HUES64 (cell line): ENCODE measurements at regions not wholly inside any gene's neighbourhood (a gene's known extent, or its start where the extent isn't known, plus 50 kb on each side); places are given as distances from the start of the nearest gene placed in this dataset.

Experiments used
- H3K27ac ChIP-seq: 2 replicates; pipeline ENCODE4 v1.7.0; 2013; ENCODE audit warnings: low read depth, low read length, inconsistent platforms
- H3K27me3 ChIP-seq: 2 replicates; pipeline ENCODE4 v1.6.1; 2013; ENCODE audit warnings: mild to moderate bottlenecking, low read length; ENCODE audit not compliant: insufficient read depth
- H3K36me3 ChIP-seq: 2 replicates; pipeline ENCODE4 v1.6.1; 2013; ENCODE audit warnings: mild to moderate bottlenecking, low read length; ENCODE audit not compliant: insufficient read depth
- H3K4me1 ChIP-seq: 2 replicates; pipeline ENCODE4 v1.6.1; 2013; ENCODE audit warnings: mild to moderate bottlenecking, low read length, moderate library complexity; ENCODE audit not compliant: insufficient read depth
- H3K4me3 ChIP-seq: 2 replicates; pipeline ENCODE4 v1.5.1; 2013; ENCODE audit warnings: mild to moderate bottlenecking, low read length, moderate library complexity
- H3K9ac ChIP-seq: 2 replicates; pipeline ENCODE4 v1.6.1; 2013; ENCODE audit warnings: mild to moderate bottlenecking, low read depth, low read length
- H3K9me3 ChIP-seq: 2 replicates; pipeline ENCODE4 v1.6.1; 2013; ENCODE audit warnings: low read depth, low read length; ENCODE audit not compliant: insufficient read depth
- WGBS: fragments of 150-250, 120-280 bp; methylation state at CpG from one replicate; pipeline ENCODE4 v1.1.7; 2013; ENCODE audit warnings: missing lambda C conversion rate; 5-methylcytosine and 5-hydroxymethylcytosine counted together

DNA sequence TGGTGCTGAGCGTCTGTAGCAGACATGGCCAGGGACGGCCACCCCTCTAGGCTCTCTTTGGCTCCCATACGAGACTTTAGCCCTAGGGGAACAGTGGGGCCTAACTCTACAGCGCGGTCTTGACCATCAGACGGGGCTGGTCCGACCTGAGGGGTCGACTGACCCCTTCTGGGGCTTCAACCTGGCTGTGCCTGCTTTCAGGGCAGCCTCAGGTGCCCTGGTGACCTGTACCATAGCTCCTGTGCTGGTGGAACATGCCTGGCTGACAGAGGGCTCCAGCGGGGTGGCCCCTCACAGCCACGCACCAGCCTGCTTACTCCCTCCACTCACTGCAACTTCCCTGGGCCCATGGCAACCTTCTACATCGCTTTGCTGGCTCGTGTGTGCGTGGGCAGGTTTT is 423.4 kb upstream of the SEMA6A start:
- H3K9me3 ChIP-seq = peaks cover 6% of the 10 kb centered on the region
- no peaks in the 10 kb centered on the region for H3K27me3 ChIP-seq
- no peaks in the 10 kb centered on the region for H3K36me3 ChIP-seq
- no peak overlapping the region for H3K9ac ChIP-seq
- WGBS = 94% methylated on average over 13 of the region's 13 CpGs
- no peak overlapping the region for H3K4me3 ChIP-seq
- no peaks in the 10 kb centered on the region for H3K4me1 ChIP-seq
- H3K27ac ChIP-seq = no peak overlapping the region

DNA sequence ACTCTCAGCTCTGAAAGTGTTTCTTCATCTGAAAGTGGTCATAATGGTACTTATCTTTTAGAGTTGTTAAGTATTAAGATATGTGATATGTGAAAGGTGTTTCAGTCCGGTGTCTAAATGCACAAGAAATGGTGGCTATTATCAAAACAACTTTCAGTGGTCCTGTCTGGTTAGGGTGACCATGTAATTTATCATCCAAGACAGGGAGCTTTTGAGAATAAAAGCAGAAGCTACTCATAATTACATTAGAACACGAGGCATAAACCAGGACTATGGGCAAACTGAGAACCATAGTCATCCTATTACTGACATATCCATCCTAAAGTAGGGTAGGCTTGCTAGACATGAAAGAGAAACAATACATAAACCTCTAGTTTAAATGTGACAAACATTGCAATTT is 418.1 kb upstream of the SEMA6A start:
- H3K27ac ChIP-seq = no peak overlapping the region

DNA sequence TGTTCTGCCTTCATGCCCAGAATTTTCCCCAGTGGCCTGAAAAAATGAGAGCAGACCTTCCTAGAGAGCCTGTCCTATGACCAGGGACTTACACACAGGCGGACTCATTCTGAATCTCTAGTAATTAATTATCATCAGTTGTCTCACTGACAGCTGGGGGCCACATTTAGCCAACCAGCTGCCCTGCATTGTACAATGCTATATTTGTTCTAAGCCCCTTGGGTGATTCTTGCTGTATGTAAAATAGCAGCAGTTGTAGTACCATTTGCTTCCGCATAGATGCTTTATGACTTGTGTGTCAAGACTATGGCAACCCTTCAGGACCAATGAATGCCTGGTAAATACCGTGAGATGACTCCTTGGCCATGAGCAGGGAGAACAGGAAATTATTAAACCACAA is 415.4 kb upstream of the SEMA6A start:
- no peak overlapping the region for H3K4me3 ChIP-seq
- no peaks in the 10 kb centered on the region for H3K27me3 ChIP-seq
- no peaks in the 10 kb centered on the region for H3K4me1 ChIP-seq
- H3K9ac ChIP-seq = no peak overlapping the region
- WGBS = 88% methylated on average over 3 of the region's 3 CpGs
- no peaks in the 10 kb centered on the region for H3K36me3 ChIP-seq
- H3K9me3 ChIP-seq = peaks cover 4% of the 10 kb centered on the region; the same call in 1 of the 2 replicates
- no peak overlapping the region for H3K27ac ChIP-seq

More for the DNA sequence above, 418.1 kb upstream of the SEMA6A start:
- Histone ChIP-seq H3K9me3 (no peaks in the 10 kb centered on the region), H3K4me1 (no peaks in the 10 kb centered on the region), H3K36me3 (no peaks in the 10 kb centered on the region), H3K4me3 (no peak overlapping the region), H3K27me3 (no peaks in the 10 kb centered on the region), H3K9ac (no peak overlapping the region)
- WGBS = 94% methylated on average over 2 of the region's 2 CpGs

DNA sequence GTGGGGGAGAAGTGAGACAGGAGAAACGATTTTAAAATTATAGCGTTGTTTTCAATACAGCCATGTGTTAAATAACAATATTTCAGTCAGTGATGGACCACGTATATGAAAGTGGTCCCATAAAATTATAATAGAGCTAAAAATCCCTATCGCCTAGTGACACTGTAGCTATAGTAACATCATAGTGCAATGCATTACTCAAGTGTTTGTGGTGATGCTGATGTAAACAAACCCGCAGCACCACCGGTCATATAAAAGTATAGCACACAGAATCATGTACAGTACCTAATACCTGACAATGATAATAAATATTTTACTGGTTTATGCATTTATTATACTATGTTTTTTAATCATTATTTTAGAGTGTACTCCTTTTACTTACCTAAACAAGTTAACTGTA is 407.4 kb upstream of the SEMA6A start:
- WGBS = 93% methylated on average over 4 of the region's 6 CpGs
- Histone ChIP-seq H3K27ac (no peak overlapping the region), H3K4me1 (no peaks in the 10 kb centered on the region), H3K36me3 (no peaks in the 10 kb centered on the region), H3K27me3 (no peaks in the 10 kb centered on the region), H3K9me3 (peaks cover 4% of the 10 kb centered on the region; the same call in 1 of the 2 replicates), H3K4me3 (no peak overlapping the region), H3K9ac (no peak overlapping the region)

DNA sequence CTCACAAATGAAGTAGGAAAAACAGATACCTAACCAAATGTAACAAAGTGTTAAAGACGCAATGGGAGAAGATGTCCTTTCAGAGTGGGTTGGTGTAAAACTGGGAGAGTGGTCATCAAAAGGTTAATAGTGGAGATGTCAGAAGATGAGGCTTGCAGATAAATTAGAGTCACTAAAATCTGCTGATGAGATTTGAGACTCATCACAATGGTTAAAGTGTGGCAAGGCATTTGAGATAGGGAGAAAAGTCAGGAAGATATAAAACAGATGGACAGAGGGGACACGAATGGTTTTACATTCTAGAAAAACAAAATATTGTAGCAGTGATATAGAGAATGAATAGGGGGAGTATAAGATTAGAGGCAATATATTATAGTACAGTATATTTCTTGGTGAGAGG is 406.0 kb upstream of the SEMA6A start:
- no peak overlapping the region for H3K9ac ChIP-seq

DNA sequence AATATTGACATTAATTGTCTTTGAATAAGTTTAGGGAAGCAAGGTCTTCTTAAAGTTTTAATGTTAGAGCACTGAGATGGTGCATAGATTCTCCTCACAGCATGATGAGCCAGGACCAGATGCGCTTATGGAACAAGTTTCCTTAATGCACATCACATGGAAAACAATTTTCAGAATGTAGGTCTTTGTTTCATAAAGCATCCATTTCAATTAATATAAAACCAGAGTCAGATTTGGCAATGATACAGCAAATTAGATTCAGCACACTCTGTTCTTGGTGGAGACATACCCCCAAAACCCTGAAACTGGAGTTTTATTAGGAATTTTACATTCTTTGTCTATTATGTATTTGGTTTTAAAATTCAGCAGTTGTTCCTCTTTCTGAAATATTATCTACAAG is 402.1 kb upstream of the SEMA6A start:
- Histone ChIP-seq H3K27ac (no peak overlapping the region), H3K4me3 (no peak overlapping the region), H3K9ac (no peak overlapping the region), H3K36me3 (no peaks in the 10 kb centered on the region), H3K9me3 (no peaks in the 10 kb centered on the region), H3K27me3 (no peaks in the 10 kb centered on the region), H3K4me1 (no peaks in the 10 kb centered on the region)
- WGBS = 100% methylated on average over 1 of the region's 1 CpG

More for the DNA sequence above, 406.0 kb upstream of the SEMA6A start:
- Histone ChIP-seq H3K9me3 (no peaks in the 10 kb centered on the region), H3K4me1 (no peaks in the 10 kb centered on the region), H3K27me3 (no peaks in the 10 kb centered on the region), H3K4me3 (no peak overlapping the region), H3K27ac (no peak overlapping the region), H3K36me3 (no peaks in the 10 kb centered on the region)
- 98% methylated on average over 2 of the region's 2 CpGs for WGBS

DNA sequence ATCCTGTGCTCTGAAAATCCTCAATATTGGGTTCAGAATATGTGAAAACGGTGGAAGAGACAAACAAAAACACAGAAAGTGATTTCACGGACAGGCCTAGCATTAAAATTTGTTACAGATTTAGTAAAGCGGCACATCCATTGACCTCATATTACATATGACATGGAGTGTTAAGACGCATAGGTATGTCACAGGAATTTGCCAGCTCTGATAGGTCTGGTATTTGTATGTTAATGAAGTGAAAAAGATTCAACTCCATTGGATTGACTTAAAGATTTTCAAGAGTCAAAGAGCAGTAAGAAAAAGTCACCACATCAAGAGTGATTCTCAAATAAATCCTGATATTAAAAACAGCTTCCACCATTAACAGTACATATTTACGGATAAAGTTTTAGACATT is 396.5 kb upstream of the SEMA6A start:
- WGBS = 68% methylated on average over 4 of the region's 5 CpGs

DNA sequence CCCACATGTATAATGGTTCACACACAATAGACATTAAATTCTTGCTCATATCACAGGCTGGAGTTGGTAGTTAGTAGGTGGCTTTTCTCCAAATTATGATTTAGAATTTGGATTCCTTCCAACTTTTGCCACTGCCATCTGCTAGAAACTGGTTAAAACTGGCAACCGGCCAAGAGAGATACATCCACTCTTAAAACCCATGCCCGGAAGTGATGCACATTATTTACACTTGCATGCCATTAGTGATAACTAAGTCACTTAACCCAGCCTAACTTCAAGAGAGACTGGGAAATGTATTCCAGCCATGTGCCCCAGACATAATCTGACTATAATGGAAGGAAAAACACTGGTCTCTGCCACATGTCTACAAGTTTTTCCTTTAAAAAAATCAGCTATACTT is 395.7 kb upstream of the SEMA6A start:
- Histone ChIP-seq H3K9ac (no peak overlapping the region), H3K4me1 (peaks cover 25% of the 10 kb centered on the region), H3K9me3 (no peaks in the 10 kb centered on the region), H3K4me3 (no peak overlapping the region), H3K27ac (no peak overlapping the region), H3K36me3 (no peaks in the 10 kb centered on the region), H3K27me3 (no peaks in the 10 kb centered on the region)
- WGBS = 90% methylated on average over 2 of the region's 2 CpGs

More for the DNA sequence above, 396.5 kb upstream of the SEMA6A start:
- Histone ChIP-seq H3K9me3 (no peaks in the 10 kb centered on the region), H3K27ac (no peak overlapping the region), H3K9ac (no peak overlapping the region), H3K27me3 (no peaks in the 10 kb centered on the region), H3K4me1 (peaks cover 25% of the 10 kb centered on the region), H3K36me3 (no peaks in the 10 kb centered on the region), H3K4me3 (no peak overlapping the region)

DNA sequence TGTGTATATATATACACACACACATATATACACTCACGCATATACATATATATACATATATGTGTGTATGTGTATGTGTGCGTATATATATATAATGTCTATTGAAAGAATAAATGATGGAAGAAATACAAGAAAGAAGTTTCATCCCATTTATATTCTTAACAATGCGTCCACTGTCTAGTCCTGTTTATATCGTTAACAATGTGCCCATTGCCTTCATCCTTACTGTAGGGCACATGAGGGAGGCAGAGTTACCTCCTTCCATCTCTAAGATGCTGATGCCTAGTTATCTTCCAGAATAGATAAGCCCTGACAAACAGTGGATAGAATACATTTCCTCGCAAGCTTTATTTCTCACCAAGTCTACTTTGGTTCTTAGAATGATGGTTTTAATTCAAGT is 389.8 kb upstream of the SEMA6A start:
- H3K9me3 ChIP-seq = no peaks in the 10 kb centered on the region
- H3K9ac ChIP-seq = no peak overlapping the region
- no peak overlapping the region for H3K27ac ChIP-seq
- H3K4me3 ChIP-seq = no peak overlapping the region
- H3K27me3 ChIP-seq = no peaks in the 10 kb centered on the region
- H3K36me3 ChIP-seq = no peaks in the 10 kb centered on the region
- WGBS = 96% methylated on average over 3 of the region's 5 CpGs
- H3K4me1 ChIP-seq = peaks cover 5% of the 10 kb centered on the region; the same call in 1 of the 2 replicates

DNA sequence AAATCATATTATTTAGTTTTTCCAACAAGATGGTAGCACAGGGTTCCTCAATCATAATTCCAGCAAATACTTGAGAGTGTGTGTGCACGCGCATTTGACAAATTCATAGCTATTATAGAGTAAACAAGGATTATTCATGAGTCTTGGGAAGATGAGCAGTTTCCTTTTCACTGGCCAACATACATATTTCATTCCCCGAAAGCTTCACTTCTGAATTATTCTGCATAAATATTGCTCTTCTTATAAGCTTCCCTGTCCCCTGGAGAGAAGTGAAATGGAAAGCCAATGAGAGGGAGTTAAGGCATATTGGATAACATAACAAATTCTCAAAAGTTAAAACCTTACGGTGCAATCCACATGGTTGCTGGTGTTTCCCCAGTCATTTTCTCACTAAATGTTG is 386.4 kb upstream of the SEMA6A start:
- WGBS = 93% methylated on average over 4 of the region's 4 CpGs
- H3K4me3 ChIP-seq = no peak overlapping the region
- H3K36me3 ChIP-seq = no peaks in the 10 kb centered on the region
- no peaks in the 10 kb centered on the region for H3K9me3 ChIP-seq
- no peak overlapping the region for H3K9ac ChIP-seq
- no peaks in the 10 kb centered on the region for H3K4me1 ChIP-seq
- H3K27me3 ChIP-seq = no peaks in the 10 kb centered on the region
- H3K27ac ChIP-seq = no peak overlapping the region

DNA sequence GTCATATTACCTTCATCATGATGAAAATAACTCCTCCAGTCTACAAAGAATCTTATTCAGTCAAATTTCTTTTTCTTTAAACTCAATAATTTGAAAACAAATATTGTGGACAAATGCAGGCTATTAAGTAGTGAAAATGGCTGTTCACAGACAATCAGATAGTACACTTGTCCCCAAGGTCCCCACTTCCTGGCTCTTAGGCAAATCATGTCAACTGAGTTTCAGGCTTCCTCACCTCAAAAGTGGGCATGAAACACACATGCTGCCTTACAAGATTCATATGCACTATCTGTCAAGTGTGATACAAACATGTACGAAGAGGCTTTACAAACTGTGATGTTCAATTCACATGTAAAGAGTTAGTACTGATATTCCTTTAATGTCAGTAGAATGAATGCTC is 385.2 kb upstream of the SEMA6A start:
- Histone ChIP-seq H3K27me3 (no peaks in the 10 kb centered on the region), H3K36me3 (no peaks in the 10 kb centered on the region), H3K27ac (no peak overlapping the region), H3K4me1 (no peaks in the 10 kb centered on the region), H3K4me3 (no peak overlapping the region), H3K9me3 (no peaks in the 10 kb centered on the region), H3K9ac (no peak overlapping the region)
- 93% methylated on average over 1 of the region's 1 CpG for WGBS

DNA sequence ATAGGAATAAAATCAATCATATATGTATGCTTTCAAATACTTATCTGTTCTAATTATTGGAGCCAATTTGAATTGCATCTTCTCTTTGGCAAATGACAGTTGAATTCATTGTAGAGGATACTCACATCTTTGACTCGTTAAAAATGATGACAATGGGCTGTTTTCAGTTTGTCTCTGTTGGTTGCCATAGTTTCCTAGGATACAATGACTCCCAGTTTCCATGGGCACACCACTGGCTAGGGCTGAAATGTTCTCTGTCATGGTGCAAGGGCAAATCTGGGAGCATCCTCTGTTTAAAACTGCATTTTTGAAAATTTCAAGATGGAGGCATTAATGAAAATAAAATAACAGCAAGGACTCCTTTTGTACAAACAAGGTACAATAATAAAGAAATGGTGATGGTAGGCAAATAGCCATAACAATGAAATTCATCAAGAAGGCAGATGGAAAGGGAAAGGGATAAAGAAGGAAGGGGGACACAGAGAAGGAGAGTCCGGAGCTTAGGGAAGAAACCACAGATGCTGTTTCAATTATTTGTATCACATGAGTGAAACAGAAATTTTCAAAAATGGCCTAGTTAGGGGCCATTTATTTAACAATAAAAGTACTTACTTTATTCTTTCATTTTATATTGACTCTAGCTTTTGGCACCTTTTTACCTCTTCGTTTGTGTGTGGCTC is 378.8 kb upstream of the SEMA6A start:
- H3K9ac ChIP-seq = no peak overlapping the region
- H3K4me3 ChIP-seq = no peak overlapping the region

More for the DNA sequence above, 378.8 kb upstream of the SEMA6A start:
- H3K27me3 ChIP-seq = no peaks in the 10 kb centered on the region
- WGBS = 78% methylated on average over 3 of the region's 3 CpGs
- peak overlapping the region; percentile 11 for H3K27ac ChIP-seq
- no peaks in the 10 kb centered on the region for H3K36me3 ChIP-seq
- H3K4me1 ChIP-seq = peaks cover 30% of the 10 kb centered on the region
- H3K9me3 ChIP-seq = no peaks in the 10 kb centered on the region
